OCI-LY1 (cell line): ENCODE measurements at regions not wholly inside any gene's neighbourhood (a gene's known extent, or its start where the extent isn't known, plus 50 kb on each side); places are given as distances from the start of the nearest gene placed in this dataset.

Source experiments
- H2AFZ ChIP-seq: fragments of 200-600 bp; sonication (generic), shearing (Covaris generic); 2 replicates; pipeline ENCODE4 v1.6.0; 2014; ENCODE audit warnings: antibody characterized with exemption, mild to moderate bottlenecking, low read length
- H3F3A ChIP-seq: fragments of 200-600 bp; sonication (generic), shearing (Covaris generic); 2 replicates; pipeline ENCODE4 v1.6.0; 2014; ENCODE audit warnings: mild to moderate bottlenecking, antibody characterized with exemption, low read length, moderate library complexity; ENCODE audit not compliant: insufficient read depth
- H3K27ac ChIP-seq: fragments of 200-600 bp; sonication (generic); 2 replicates; pipeline ENCODE4 v1.5.1; 2014; ENCODE audit warnings: low read length, mixed run types, mild to moderate bottlenecking, low read depth; ENCODE audit not compliant: poor library complexity, severe bottlenecking
- H3K27me3 ChIP-seq: fragments of 200-600 bp; sonication (generic); 2 replicates; pipeline ENCODE4 v1.6.0; 2014; ENCODE audit warnings: antibody characterized with exemption, mild to moderate bottlenecking, low read length, moderate library complexity; ENCODE audit not compliant: insufficient read depth
- H3K36me3 ChIP-seq: fragments of 200-600 bp; sonication (generic); 2 replicates; pipeline ENCODE4 v1.6.1; 2014; ENCODE audit warnings: mild to moderate bottlenecking, antibody characterized with exemption, low read length, moderate library complexity, mixed read lengths; ENCODE audit not compliant: insufficient read depth
- H3K4me1 ChIP-seq: fragments of 200-600 bp; sonication (generic); 2 replicates; pipeline ENCODE4 v1.5.1; 2014; ENCODE audit warnings: mild to moderate bottlenecking, low read length, moderate library complexity; ENCODE audit not compliant: insufficient read depth, severe bottlenecking
- H3K4me2 ChIP-seq: fragments of 200-600 bp; sonication (generic), shearing (Covaris generic); 2 replicates; pipeline ENCODE4 v1.6.1; 2014; ENCODE audit warnings: low read length
- H3K4me3 ChIP-seq: fragments of 200-600 bp; sonication (generic); 2 replicates; pipeline ENCODE4 v1.5.1; 2014; ENCODE audit warnings: low read length, low read depth, mild to moderate bottlenecking, mixed read lengths; ENCODE audit not compliant: poor library complexity, severe bottlenecking
- H3K79me2 ChIP-seq: fragments of 200-600 bp; shearing (Covaris generic); 2 replicates; pipeline ENCODE4 v1.6.1; 2016; ENCODE audit warnings: mixed run types, low read length, mixed read lengths; ENCODE audit not compliant: insufficient read depth
- H3K9ac ChIP-seq: fragments of 200-600 bp; sonication (generic), shearing (Covaris generic); 2 replicates; pipeline ENCODE4 v1.6.1; 2014; ENCODE audit warnings: mild to moderate bottlenecking, low read length, mixed read lengths
- H3K9me2 ChIP-seq: fragments of 200-600 bp; sonication (generic), shearing (Covaris generic); 2 replicates; pipeline ENCODE4 v1.6.1; 2014; ENCODE audit warnings: low read depth, mild to moderate bottlenecking, low read length, mixed read lengths
- H3K9me3 ChIP-seq: fragments of 200-600 bp; shearing (Covaris generic); 2 replicates; pipeline ENCODE4 v1.6.1; 2014; ENCODE audit warnings: low read length, mixed read lengths
- H4K20me1 ChIP-seq: fragments of 200-600 bp; sonication (generic), shearing (Covaris generic); 2 replicates; pipeline ENCODE4 v1.6.0; 2016; ENCODE audit warnings: mild to moderate bottlenecking, low read length; ENCODE audit not compliant: insufficient read depth
- CTCF ChIP-seq: fragments of 200-600 bp; sonication (generic), shearing (Covaris generic); IDR thresholded peaks from 2 replicates; pipeline ENCODE4 v1.5.1; 2017; ENCODE audit warnings: mild to moderate bottlenecking, antibody characterized with exemption, low read length, moderate library complexity, mixed read lengths
- EZH2 ChIP-seq: fragments of 200-600 bp; sonication (generic), shearing (Covaris generic); IDR thresholded peaks from 2 replicates; pipeline ENCODE4 v1.8.0; 2017; ENCODE audit warnings: borderline replicate concordance, mixed run types, mild to moderate bottlenecking, antibody characterized with exemption, low read length, moderate library complexity, mixed read lengths

DNA sequence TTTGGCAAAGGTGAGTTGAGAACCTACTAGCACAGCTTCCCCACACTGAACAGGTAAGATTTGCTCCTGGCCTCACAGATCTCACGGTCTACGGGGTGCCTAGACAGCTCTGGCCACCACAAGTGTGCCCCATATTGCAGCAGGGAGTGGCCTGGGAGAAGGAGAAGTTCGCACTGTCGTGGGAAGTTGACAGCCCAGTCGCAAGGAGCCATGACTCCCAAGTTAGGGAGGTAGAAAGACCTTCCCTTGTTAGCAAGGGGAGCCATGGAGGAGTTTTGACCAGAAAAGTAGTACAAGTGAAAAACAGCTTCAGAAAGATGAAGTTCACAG is 316.3 kb downstream of the BCL11B start:
- H3K27ac ChIP-seq, result no peak overlapping the region
- H3K4me3 ChIP-seq, result no peak overlapping the region
- no peaks in the 10 kb centered on the region for H4K20me1 ChIP-seq
- H3K79me2 ChIP-seq, result no peaks in the 10 kb centered on the region
- H3K9me2 ChIP-seq, result no peaks in the 10 kb centered on the region
- H3K4me1 ChIP-seq, result no peaks in the 10 kb centered on the region
- no peaks in the 10 kb centered on the region for H3K9me3 ChIP-seq
- no peaks in the 10 kb centered on the region for H3F3A ChIP-seq
- no peak for TF ChIP-seq EZH2
- TF ChIP-seq CTCF, result no peak
- H3K27me3 ChIP-seq, result no peaks in the 10 kb centered on the region
- H3K9ac ChIP-seq, result no peak overlapping the region
- H3K4me2 ChIP-seq, result no peak overlapping the region
- no peak overlapping the region for H2AFZ ChIP-seq
- no peaks in the 10 kb centered on the region for H3K36me3 ChIP-seq

DNA sequence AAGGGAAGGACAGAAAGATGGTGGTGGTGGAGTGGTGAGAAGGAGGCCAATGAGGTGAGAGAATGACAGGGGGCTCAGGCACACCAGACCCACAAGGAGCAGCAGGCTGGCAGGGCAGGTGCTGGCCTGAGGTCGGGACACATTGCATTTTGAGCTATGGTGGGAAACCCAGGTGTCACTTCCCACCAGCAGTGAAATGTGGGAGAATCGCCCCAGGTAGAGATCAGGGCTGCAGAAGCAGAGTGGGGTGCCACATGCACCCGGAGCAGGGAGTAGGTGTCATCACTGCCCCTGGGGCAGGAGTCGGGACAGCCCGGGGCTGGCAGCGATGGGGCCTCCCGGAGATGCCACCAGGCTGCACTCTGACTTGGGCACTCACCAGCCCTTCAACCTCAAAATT is 315.8 kb downstream of the BCL11B start:
- Histone ChIP-seq H3K9me2 (no peaks in the 10 kb centered on the region), H3K79me2 (no peaks in the 10 kb centered on the region), H3K4me2 (no peak overlapping the region), H3K27me3 (no peaks in the 10 kb centered on the region), H3K9me3 (no peaks in the 10 kb centered on the region), H3K4me1 (no peaks in the 10 kb centered on the region), H3K9ac (no peak overlapping the region), H3F3A (no peaks in the 10 kb centered on the region), H3K27ac (no peak overlapping the region), H3K4me3 (no peak overlapping the region), H3K36me3 (no peaks in the 10 kb centered on the region), H2AFZ (no peak overlapping the region), H4K20me1 (no peaks in the 10 kb centered on the region)
- TF ChIP-seq CTCF (no peak), EZH2 (no peak)

GRCh38 chr14:98956661-98957060 is 315.3 kb downstream of the BCL11B start:
- Histone ChIP-seq H3K79me2 (no peaks in the 10 kb centered on the region), H3K4me2 (no peak overlapping the region), H3K27ac (no peak overlapping the region), H3F3A (no peaks in the 10 kb centered on the region), H2AFZ (no peak overlapping the region), H3K9me2 (no peaks in the 10 kb centered on the region), H4K20me1 (no peaks in the 10 kb centered on the region), H3K27me3 (no peaks in the 10 kb centered on the region), H3K36me3 (no peaks in the 10 kb centered on the region), H3K9me3 (no peaks in the 10 kb centered on the region), H3K4me1 (no peaks in the 10 kb centered on the region), H3K4me3 (no peak overlapping the region), H3K9ac (no peak overlapping the region)
- TF ChIP-seq EZH2 (no peak), CTCF (no peak)
